ENCODE measurements at regions not wholly inside any gene's neighbourhood (a gene's known extent, or its start where the extent isn't known, plus 50 kb on each side); places are given as distances from the start of the nearest gene placed in this dataset.
"Not testable (repeated sequence)": the region's sequence is repeated elsewhere in the genome, so short reads cannot be mapped to it uniquely, and the experiment has no call there.

DNA sequence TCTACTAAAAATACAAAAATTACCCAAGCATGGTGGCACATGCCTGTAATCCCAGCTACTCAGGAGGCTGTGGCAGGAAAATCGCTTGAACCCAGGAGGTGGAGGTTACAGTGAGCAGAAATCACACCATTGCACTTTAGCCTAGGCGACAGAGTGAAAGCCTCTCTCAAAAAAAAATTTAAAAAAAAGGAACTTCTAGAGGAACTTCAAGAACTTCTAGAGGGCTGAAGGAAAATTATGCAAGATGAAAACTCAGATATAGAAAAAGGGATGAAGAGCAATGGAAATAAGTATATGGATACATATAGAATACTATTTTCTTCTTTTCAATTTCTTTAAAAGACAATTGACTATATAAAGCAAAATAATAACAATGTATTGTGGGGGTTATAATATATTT lies 51.2 kb upstream of the PRR5 start:
- no peak for DNase-seq (ENCODE audit: low read depth)

DNA sequence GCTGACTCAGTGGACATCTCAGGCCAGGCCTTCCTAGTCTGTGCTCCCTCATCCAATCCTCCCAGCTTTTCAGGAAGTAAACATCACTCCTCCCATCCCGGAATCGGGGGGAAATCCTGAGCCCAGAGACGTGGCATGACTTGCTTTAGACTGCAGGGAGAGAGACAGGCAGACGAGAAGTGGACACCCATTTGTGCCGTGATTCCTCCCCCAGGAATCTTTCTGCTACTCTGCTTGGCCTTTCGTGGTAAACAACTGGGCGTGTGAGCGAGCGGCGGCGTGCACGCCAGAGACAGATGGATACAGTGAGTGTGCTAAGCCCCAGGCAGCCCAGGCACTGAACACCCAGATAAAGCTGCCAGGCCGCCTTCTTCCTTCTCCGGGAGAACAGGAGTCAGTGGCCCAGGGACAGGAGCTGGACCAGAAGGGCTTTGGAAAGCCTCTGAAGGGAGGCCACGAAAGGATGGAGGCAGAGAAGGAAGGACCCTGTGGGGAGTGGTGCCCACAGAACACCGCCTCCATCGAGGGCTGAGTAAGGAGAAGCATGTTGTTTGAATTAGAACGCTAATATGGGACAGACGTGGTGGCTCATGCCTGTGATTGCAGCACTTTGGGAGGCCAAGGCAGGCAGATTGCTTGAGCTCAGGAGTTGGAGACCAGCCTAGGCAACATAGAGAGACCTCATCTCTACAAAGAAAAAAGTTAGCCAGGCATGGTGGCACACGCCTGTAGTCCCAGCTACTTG lies 53.0 kb upstream of the PRR5 start:
- DNase-seq (ENCODE audit: low read depth) = no peak

DNA sequence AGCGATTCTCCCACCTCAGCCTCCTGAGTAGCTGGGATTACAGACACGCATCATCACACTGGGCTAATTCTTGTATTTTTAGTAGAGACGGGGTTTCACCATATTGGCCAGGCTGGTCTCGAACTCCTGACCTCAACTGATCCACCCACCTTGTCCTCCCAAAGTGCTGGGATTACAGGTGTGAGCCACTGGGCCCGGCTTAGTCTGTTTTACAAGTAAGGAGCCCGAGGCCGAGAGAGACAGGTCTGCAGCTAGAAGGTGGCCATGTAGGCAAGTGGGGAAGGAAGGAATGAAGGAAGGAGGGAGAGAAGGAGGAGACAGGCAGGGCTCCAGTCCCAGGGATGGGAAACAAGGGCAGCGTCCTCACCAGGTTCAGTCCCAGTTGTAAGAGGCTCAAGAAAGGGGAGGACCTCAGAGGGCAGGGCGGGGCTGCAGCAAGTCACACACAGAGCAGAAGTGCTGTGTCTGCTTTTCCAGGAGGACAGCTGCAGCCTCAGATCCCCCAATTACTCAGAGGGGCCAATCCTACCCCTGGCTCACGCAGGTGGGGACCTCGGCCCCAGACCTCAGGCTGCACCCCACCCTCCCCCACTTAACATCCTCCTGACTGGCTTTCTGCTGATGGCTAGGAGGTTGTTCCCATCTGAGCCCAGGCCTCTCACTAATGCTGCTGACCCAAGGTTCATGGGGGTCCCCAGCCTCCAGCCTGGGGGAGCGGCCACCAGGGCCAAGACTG lies 53.8 kb upstream of the PRR5 start:
- DNase-seq (ENCODE audit: low read depth) = no peak

DNA sequence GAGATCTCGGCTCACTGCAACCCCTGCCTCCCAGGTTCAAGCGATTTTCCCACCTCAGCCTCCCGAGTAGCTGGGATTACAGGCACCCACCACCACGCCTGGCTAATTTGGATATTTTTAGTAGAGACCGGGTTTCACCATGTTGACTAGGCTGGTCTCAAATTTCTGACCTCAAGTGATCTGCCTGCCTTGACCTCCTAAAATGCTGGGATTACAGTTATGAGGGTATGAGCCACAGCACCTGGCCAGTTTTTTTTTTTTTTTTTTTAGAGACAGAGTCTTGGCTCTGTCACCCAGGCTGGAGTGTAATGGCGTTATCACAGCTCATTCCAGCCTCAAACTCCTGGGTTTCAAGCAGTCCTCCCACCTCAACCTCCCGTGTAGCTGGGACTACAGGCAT lies 54.9 kb upstream of the PRR5 start:
- no peak for DNase-seq (ENCODE audit: low read depth)

DNA sequence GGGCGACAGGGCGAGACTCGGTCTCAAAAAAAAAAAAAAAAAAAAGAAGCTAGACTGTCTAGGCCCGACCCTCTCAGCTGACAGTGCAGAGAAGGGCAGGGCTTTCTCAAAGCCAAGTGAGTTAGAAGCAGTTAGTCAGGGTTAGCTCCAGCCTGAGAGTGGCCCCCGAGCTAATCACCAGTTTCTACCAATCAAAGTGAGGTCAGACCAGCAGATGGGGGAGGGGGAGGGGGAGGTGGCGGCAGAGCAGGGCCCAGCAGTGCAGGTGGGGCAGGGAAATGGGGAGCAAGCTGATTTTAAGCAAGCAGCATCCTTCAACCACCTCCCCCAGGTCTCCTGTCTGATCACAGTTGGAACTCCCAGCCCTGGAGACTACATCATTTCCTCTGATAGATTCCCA lies 55.3 kb upstream of the PRR5 start:
- DNase-seq (ENCODE audit: low read depth) = no peak

DNA sequence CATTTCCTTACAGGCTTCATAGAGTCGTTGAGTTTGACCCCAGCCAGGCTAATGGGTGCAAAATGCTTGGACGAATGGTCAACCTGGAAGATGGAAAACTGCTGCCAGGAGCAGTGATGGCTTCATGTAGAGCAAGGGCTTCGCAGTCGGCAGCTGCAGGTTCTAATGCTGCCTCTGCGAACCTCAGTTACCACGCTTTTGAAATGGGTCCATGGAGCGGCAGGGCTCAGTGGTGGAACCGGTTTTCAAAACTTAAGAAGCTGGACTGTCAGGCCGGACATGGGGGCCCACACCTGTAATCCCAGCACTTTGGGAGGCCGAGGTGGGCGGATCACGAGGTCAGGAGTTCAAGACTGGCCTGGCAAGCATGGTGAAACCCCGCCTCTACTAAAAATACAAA lies 55.9 kb upstream of the PRR5 start:
- DNase-seq (ENCODE audit: low read depth) = no peak

DNA sequence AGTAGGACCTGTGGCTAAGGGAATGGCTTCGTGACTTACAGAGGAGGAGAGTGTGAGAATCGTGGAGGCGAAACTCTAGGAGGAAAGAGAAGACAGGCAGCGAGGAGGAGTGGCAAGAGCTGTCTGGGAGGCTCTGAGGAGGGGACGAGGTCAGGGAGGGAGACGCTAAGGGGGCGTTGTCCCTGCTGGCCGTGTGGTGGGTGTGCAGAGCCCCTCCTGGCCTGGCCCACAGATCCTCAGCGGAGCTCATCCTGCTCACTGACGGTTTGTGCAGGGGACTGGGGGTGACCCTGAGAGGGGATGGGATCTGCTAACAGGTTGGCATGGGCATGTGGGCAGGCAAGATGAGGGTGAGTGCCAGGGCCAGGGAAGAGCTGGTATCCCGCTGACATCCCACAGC lies 56.5 kb upstream of the PRR5 start:
- DNase-seq (ENCODE audit: low read depth) = no peak

DNA sequence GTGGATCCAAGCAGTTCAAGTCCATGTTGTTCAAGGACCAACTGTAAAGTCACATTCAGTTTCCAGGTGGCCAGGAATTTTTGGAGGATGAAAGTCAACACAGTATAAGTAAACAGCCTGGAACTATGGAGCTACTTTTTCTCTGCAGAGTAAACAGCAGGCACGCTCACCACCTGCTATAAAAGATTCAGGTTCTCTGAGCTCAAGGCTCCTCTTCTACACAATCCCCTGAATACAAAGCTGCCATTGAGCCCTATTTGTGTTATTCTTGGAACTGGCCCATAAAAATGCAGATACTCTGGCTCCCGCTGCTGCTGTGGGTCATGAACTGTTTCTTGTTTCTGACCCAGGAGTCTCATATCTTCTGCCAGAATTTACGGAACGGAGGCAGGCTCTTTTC lies 56.9 kb upstream of the PRR5 start:
- no peak for DNase-seq (ENCODE audit: low read depth)

DNA sequence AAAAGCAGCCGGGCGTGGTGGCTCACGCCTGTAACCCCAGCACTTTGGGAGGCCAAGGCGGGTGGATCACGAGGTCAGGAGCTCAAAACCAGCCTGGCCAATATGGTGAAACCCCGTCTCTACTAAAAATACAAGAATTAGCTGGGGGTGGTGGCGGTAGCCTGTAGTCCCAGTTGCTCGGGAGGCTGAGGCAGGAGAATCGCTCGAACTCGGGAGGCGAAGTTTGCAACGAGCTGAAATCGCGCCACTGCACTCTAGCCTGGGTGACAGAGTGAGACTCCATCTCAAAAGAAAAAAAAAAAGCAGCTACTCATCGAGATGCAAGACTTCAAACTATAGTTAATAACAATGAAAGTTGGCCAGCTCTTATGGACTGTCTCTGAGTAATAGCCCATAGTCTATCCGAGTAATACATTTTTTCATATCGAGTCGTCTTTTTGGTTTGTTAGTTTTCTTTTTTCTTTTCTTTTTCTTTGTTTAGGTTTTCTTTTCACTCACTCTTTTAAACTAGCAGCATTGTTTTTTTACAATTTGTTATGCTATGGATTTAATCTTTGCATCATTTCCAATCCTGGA lies 58.4 kb upstream of the PRR5 start:
- DNase-seq (ENCODE audit: low read depth) = not testable (repeated sequence)

DNA sequence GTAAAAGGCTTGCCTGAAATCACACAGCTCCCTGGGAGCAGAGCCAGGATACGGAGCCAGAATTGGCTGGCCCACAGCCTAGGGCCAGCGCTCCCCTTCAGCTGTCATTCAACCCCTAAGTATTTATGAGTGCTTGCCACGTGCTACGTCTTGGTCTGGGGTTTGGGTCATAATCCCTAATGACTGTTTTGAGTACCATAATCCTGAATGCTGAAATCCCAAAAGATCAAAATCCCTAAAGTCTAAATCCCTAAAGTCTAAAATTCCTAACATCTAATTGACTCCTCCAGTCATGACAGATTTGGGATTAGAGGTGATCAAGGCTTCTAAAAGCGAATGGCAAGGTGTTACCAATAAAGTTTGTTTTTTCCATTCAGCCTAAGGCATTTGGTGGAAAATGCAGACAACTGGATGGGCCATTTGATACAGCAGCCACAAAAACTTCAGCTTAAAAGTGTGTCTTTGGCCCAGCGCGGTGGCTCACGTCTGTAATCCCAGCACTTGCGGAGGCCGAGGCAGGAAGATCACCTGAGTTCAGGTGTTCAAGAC lies 59.8 kb upstream of the PRR5 start:
- DNase-seq (ENCODE audit: low read depth) = no peak

DNA sequence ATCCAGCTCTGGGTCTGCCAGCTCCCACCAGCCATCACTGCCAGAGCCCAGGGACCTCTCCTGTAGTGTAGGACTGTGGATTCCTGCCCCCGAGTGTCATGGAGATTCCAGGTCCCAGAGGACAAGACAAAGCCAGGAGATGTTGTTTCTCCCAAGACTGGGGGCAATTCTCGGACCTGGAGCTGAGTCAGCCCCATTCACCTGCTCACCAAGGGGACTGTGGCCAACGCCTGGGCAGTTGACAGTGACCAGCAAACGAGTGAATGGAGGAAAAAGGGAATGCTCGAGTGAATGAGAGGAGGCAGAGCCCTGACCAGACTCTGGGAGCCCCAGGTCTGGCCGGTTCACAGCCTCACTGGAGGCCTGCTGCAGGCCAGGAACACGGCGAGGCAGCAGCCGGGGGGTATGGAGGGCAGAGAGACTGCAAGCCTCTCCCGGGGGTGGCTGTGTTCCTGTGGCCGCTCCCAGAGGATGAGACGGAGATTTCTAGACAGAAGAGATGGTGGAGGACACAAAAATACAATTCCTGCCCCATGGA lies 61.3 kb upstream of the PRR5 start:
- DNase-seq (ENCODE audit: low read depth) = no peak

DNA sequence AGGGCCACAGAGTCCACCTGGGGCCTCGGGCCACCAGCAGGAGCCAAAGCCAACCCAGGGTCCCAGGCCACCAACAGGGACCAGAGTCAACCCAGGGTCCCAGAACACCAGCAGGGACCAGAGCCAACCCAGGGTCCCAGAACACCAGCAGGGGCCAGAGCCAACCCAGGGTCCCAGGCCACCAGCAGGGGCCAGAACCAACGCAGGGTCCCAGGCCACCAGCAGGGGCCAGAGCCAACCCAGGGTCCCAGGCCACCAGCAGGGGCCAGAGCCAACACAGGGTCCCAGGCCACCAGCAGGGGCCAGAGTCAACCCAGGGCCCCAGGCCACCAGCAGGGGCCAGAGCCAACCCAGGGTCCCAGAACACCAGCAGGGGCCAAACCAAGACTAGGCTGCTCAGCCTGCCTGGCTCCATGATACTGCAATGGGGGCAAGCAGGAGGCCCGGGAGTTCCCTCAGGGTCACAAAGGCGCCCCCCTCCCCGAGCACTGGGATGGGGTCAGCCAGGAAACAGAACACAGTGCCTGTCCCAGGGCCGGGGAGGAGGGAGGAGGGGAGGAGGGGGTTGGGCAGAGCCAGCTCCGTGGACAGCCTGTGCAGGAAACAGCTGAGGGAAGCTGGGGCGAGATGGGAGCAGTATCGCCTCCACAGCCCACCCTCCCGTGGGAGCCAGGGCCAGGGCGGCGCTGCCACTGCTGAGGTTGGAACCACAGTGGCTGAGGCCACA lies 62.0 kb upstream of the PRR5 start:
- DNase-seq (ENCODE audit: low read depth) = no peak

DNA sequence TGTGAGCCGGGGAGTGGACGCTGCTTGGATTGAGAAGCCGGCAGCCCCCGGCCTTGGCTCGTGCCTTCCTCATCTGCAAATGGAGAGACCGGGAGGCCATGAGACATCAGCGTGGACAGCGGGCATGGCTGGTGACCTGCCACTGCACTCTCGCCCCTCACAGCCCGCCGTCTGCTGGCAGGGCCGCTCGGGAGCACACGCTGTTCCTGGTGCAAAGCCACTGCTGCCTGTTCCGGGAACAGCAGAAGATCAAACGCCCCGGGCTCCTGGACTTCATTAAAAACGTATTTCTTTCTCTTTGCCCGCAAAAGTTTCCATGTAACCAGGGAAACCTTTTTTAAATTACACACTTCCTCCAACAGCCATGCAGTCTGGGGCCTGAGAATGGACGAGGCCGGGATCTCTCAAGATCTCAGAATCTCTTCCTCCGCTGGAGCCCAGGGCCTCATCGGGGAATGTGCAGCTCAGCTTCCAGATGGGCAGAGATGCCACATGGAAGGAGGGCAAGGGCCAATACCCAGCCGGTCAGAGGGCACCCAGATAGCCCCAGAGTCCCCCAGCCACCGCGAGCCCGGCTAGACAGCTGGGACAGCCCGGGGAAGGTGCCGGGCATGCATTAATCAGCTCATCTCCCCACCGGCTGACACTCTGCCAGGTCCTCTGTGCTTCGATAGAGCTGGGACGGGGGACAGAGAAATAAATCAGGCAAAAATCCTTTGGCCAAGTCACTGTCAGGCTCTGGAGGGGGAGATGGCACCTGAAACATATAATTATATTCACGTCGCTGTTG lies 62.8 kb upstream of the PRR5 start:
- DNase-seq (ENCODE audit: low read depth) = no peak

DNA sequence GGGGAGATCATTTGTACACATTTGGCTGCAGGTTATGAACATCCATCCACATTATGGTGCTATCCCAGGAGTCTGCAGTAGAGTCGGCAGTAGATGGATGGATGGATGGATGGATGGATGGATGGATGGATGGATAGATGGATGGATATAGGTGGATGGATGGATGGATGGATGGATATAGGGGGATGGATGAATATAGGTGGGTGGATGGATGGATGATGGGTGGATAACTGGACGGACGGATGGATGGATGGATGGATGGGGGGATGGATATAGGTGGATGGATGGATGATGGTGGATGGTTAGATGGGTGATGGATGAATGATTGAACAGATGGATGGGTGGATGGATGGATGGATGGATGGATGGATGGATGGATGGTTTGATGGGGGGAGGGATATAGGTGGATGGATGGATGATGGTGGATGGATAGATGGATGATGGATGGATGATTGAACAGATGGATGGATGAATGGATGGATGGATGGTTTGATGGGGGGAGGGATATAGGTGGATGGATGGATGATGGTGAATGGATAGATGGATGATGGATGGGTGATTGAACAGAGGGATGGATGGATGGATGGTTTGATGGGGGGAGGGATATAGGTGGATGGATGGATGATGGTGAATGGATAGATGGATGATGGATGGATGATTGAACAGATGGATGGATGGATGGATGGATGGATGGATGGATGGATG lies 65.3 kb upstream of the PRR5 start:
- DNase-seq (ENCODE audit: low read depth) = not testable (repeated sequence)

DNA sequence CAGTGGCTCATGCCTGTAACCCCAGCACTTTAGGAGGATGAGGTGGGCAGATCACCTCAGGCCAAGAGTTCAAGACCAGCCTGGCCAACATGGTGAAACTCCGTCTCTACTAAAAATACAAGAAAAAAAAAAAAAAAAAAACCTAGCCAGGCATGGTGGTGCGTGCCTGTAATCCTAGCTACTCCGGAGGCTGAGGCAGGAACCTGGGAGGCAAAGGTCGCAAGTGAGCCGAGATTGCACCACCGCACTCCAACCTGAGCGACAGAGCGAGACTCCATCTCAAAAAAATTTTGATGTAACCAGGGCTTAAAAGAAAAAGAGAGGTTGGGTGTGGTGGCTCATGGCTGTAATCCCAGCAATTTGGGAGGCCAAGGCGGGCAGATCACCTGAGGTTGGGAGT lies 66.4 kb upstream of the PRR5 start:
- DNase-seq (ENCODE audit: low read depth) = not testable (repeated sequence)

DNA sequence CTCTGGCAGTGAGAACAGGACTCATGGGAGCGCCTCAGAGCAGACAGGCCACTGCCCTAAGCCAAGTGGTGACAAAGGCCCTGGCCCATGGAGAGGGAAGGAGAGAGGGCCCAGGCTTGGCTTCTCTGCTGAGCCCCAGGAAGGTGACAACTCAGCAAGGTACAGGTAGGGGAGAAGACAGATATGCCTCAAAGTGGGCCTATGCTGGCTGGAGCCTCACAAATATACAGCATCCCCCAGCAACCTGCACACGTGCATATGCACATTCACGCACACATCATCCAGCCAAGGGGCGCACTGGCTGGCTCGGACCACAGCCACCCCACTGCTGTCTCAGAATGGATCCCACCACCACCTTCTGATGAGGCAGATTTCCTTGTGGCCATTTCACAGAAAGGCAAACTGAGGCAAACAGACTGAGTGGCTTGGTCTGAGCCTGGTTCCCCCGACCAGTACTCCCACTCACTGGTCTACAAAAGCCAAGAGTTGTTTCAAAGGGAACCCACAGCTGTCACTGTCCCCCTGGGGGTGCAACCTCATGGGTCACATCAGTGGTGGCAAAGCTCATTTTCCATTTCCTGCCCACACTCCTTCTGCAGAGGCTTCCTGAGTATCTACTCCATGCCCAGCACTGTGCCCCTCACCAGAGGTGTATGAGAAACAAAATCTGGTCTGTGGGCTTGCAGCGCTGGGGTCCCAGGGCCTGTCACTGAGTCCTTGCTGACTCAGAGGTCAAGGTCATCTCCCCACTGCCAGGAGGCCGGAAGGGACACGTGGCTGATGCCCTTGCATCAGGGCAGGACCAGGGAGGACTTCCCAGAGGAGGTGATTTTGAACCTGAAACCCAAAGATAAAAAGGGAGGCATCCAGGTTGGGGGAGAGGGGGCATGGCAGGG lies 67.3 kb upstream of the PRR5 start:
- DNase-seq (ENCODE audit: low read depth) = no peak

DNA sequence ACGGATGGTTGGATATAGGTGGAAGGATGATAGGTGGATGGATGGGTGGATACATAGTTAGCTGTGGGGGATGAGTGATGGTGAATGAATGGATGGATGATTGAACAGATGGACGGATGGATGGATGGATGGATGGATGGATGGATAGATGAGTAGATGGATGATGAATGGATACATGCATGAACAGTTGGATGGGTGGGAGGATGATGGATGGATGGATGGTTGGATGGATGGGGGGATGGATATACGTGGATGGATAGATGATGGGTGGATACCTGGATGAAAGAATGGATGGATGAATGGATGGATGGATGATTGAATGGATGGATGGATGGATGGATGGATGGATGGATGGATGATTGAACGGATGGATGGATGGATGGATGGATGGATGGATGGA lies 68.4 kb upstream of the PRR5 start:
- no peak for DNase-seq (ENCODE audit: low read depth)

DNA sequence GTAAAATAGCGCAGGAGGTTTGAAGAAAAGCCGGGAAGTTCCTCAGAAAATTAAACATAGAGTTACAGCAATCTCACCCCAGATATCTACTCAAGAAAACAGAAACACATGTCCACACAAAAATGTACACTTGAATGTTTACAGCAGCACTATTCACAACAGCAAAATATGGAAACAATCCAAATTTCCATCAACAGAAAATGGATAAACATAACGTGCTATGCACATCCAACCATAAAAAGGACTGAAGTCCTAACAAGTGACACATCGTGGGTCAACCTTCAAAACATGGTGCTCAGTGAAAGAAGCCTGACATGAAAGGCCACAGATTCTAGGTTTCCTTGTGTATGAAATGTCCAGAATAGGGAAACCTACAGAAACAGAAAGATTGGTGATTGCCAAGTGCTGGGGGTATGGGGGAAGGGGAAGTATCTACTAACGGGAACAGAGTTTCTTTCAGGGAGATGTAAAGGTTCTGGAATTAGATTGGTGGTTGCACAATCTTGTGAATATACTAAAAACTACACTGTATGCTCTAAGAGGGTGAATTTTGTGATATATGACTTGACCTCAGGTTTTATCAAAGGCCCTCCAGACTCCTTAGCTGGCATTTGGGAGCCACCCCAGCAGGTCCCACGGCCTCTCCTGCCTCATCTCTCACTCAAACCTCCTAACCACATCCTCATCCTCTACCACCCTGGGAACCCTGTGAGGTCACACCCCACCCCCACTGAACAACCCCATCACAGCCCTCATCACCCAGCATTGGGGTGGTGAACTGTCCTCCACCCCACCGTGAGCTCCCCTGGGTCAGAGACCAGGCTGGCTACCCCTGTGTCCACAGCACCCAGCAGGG lies 69.2 kb upstream of the PRR5 start:
- DNase-seq (ENCODE audit: low read depth) = no peak

DNA sequence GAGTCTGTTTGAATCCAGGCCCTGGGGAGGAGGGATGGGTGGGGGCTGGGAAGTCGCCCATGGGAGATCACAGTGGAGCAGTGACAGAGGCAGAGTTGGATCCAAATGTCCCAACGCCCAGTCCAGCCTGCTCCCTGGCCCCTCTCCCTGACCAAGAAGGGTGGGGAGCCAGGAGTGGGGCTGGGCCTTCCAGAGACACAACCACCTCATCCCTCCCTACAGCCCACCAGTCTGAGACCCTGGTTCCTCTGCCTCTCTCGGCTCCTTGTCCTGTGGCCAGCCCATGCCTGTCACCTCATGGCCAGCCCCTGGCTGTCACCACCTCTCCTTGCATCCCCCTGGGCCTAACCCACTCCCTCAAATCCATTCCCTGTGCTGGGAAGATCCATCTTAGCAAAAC lies 71.2 kb upstream of the PRR5 start:
- DNase-seq (ENCODE audit: low read depth) = no peak

Measured in Daoy (cell line).